Omental fat pad (tissue), 3 donors: ENCODE measurements at regions not wholly inside any gene's neighbourhood (a gene's known extent, or its start where the extent isn't known, plus 50 kb on each side); places are given as distances from the start of the nearest gene placed in this dataset.

Experiments
- ATAC-seq: fragments of 150-250 bp; one replicate; pipeline ENCODE4 v1.9.1; 2016; ENCODE audit warnings: mild to moderate bottlenecking, moderate library complexity; ENCODE audit not compliant: low FRiP score
- DNase-seq: peaks from one replicate; pipeline ENCODE4 v3.0.0-alpha.2; 2019; ENCODE audit warnings: low spot score
- CTCF ChIP-seq, 3 donors: fragments of 450-650 bp; IDR thresholded peaks; one replicate each; pipeline ENCODE4 v1.5.1; 2016 to 2017; ENCODE audit warnings: antibody characterized with exemption in 3 of 3, mild to moderate bottlenecking in 3 of 3, moderate library complexity in 2 of 3

- TF ChIP-seq CTCF (IDR thresholded peaks at IDR 0.05): no peak
- DNase-seq: no peak
- ATAC-seq: no peak
Measured at GRCh38 chr12:127064207-127064606, 1202.8 kb upstream of the TMEM132C start.

- no peak for DNase-seq
- ATAC-seq: no peak
- no peak for TF ChIP-seq CTCF (IDR thresholded peaks at IDR 0.05)
Measured at GRCh38 chr12:127065595-127065994, 1201.4 kb upstream of the TMEM132C start.

GRCh38 chr12:127070515-127071157 is 1196.3 kb upstream of the TMEM132C start:
- TF ChIP-seq CTCF (IDR thresholded peaks at IDR 0.05): no peak
- ATAC-seq (no peak), DNase-seq (no peak)

GRCh38 chr12:127074161-127074560 is 1192.8 kb upstream of the TMEM132C start:
- no peak for TF ChIP-seq CTCF (IDR thresholded peaks at IDR 0.05)
- no peak for ATAC-seq
- no peak for DNase-seq

- TF ChIP-seq CTCF (IDR thresholded peaks at IDR 0.05): no peak
- ATAC-seq (no peak), DNase-seq (no peak)
Measured at GRCh38 chr12:127075981-127076380, 1191.0 kb upstream of the TMEM132C start.

- DNase-seq: no peak
- TF ChIP-seq CTCF (IDR thresholded peaks at IDR 0.05): no peak
- no peak for ATAC-seq
Measured at GRCh38 chr12:127077262-127078045, 1189.5 kb upstream of the TMEM132C start.
